ENCODE measurements at regions not wholly inside any gene's neighbourhood (a gene's known extent, or its start where the extent isn't known, plus 50 kb on each side); places are given as distances from the start of the nearest gene placed in this dataset.
A peak's percentile ranks its signal among the peaks of the same experiment; 100 is the strongest.

DNA sequence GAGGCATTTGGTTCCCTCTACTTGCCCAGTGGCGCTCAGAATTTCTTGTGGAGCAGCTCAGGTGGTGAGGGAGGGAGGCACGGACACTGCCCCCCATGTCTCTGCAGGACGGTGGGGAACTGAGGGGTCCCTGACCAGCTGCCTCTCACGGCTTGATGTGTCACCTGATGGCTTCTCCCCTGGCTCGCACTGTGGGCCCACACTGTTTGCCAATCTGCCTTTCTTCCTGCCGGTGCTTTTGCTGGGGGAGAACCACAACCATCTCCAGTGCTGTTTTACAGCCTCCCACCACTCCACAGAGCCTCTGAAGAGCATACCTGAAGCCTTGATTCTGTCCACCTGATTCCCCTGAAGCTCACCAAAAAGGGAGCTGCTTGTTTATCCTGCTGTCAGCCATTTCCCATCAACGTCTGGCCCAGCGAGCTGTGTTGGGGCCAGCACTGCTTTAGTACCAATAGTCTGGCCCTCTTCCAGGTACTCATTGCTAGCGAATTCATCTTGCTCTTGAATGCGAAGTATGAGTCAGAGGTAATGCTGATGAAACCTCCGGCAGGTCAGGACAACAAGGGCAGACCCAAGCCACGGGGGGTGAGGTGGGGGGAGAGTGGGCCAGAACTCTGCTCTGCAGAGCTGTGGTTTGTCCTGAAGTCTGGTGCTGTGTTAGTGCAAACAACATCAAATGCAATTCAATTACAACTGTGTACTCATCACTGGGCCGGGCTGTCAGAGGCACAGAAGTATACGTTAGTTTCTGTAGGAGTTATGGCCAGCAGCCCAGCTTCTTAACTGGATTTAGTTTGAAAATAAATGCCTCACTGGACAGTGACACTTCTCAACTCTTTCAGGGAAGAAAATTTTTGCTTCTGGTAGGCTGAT, 208.3 kb upstream of the JADE1 start (continued):
- TF ChIP-seq MTF1 (CRISPR knock-in tag; IDR thresholded peaks at IDR 0.05; ENCODE audit: borderline replicate concordance) = no peak
- TF ChIP-seq, protein P1, sequence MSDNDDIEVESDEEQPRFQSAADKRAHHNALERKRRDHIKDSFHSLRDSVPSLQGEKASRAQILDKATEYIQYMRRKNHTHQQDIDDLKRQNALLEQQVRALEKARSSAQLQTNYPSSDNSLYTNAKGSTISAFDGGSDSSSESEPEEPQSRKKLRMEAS (CRISPR knock-in tag; IDR thresholded peaks at IDR 0.05) = no peak
- TF ChIP-seq TCF7L2 (IDR thresholded peaks at IDR 0.05; ENCODE audit: low read depth, low read length) = peak; percentile 47; the same call in 1 of the 2 replicates
- no peak for TF ChIP-seq HDAC6 (IDR thresholded peaks at IDR 0.05; ENCODE audit: low read depth, low read length)
- TF ChIP-seq POLR3G (IDR thresholded peaks at IDR 0.05; ENCODE audit: extremely low read depth, insufficient read length, insufficient replicate concordance) = no peak
- TF ChIP-seq ELF4 (CRISPR knock-in tag; IDR thresholded peaks at IDR 0.05) = no peak
- TF ChIP-seq SMARCC2 (IDR thresholded peaks at IDR 0.05; ENCODE audit: low read depth) = peak; percentile 86
- TF ChIP-seq STAT5A (IDR thresholded peaks at IDR 0.05; ENCODE audit: borderline replicate concordance, low read length) = no peak
- TF ChIP-seq ZBTB7A (IDR thresholded peaks at IDR 0.05; ENCODE audit: borderline replicate concordance, control insufficient read depth, low read depth, low read length) = peak; percentile 61; the same call in 1 of the 2 replicates
- TF ChIP-seq KDM1A (IDR thresholded peaks at IDR 0.05) = peak in 1 of 2 experiments; percentile 50; a peak in 1 of 4 replicates
- peak; percentile 79 for TF ChIP-seq ZNF395 (CRISPR knock-in tag; IDR thresholded peaks at IDR 0.05)
- no peak for TF ChIP-seq TOE1 (IDR thresholded peaks at IDR 0.05; ENCODE audit: borderline replicate concordance)
- 0 out of 2 replicates have a peak, but pooled peaks have one; percentile 53 for TF ChIP-seq TOE1 (CRISPR knock-in tag; IDR thresholded peaks at IDR 0.05; ENCODE audit: borderline replicate concordance, low read depth)
- peak; percentile 59 for TF ChIP-seq ZNF175 (CRISPR knock-in tag; IDR thresholded peaks at IDR 0.05; ENCODE audit: low read depth)
